ENCODE measurements at regions not wholly inside any gene's neighbourhood (a gene's known extent, or its start where the extent isn't known, plus 50 kb on each side); places are given as distances from the start of the nearest gene placed in this dataset.

DNA sequence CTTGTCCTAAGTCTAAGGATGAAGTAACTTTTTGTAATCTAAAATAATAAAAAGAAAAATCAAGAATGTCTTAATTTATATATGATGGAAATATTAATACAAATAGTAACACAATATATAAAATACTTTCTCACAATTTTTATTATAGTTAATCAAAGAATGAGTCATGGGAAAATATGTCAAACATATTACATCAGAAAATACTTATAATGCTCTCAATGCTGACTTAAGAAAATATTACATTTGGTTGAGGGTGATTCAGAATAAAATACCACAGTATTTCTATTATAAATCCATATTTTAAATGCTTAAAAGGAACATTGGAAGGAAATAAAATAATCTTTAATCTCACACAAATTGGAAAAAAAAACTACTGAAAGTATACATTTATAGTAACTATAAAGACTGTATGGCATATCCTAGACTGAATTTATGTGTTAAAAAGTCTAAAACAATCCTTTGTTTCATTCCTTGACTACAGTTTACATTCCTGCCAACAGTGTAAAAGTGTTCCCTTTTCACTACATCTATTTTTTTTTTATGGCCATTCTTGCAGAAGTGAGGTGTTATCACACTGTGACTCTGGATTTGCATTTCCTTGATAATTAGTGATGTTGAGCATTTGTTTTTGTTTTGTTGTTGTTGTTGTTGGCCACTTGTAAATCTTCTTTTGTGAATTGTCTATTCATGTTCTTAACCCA is 1573.5 kb upstream of the ACVR2A start:
- Histone ChIP-seq H3K27me3 (ENCODE audit: insufficient read depth, low read length) (no peaks in the 10 kb centered on the region), H3K4me3 (ENCODE audit: low read length) (no peak overlapping the region), H3K4me1 (ENCODE audit: insufficient read depth, low read length) (no peaks in the 10 kb centered on the region), H3K9me3 (ENCODE audit: low read depth, low read length) (no peaks in the 10 kb centered on the region)

GRCh38 chr2:146270618-146271017 is 1574.2 kb upstream of the ACVR2A start:
- H3K9me3 ChIP-seq (ENCODE audit: low read depth, low read length) = no peaks in the 10 kb centered on the region
- H3K27me3 ChIP-seq (ENCODE audit: insufficient read depth, low read length) = no peaks in the 10 kb centered on the region
- H3K4me1 ChIP-seq (ENCODE audit: insufficient read depth, low read length) = no peaks in the 10 kb centered on the region
- H3K4me3 ChIP-seq (ENCODE audit: low read length) = no peak overlapping the region

GRCh38 chr2:146267093-146267492 is 1577.7 kb upstream of the ACVR2A start:
- no peak overlapping the region for H3K4me3 ChIP-seq (ENCODE audit: low read length)
- no peaks in the 10 kb centered on the region for H3K4me1 ChIP-seq (ENCODE audit: insufficient read depth, low read length)
- no peaks in the 10 kb centered on the region for H3K27me3 ChIP-seq (ENCODE audit: insufficient read depth, low read length)
- H3K9me3 ChIP-seq (ENCODE audit: low read depth, low read length) = no peaks in the 10 kb centered on the region

GRCh38 chr2:146265656-146266055 is 1579.2 kb upstream of the ACVR2A start:
- Histone ChIP-seq H3K27me3 (ENCODE audit: insufficient read depth, low read length) (no peaks in the 10 kb centered on the region), H3K9me3 (ENCODE audit: low read depth, low read length) (no peaks in the 10 kb centered on the region), H3K4me3 (ENCODE audit: low read length) (no peak overlapping the region), H3K4me1 (ENCODE audit: insufficient read depth, low read length) (no peaks in the 10 kb centered on the region)

- Histone ChIP-seq H3K4me3 (ENCODE audit: low read length) (no peak overlapping the region), H3K27me3 (ENCODE audit: insufficient read depth, low read length) (no peaks in the 10 kb centered on the region), H3K9me3 (ENCODE audit: low read depth, low read length) (no peaks in the 10 kb centered on the region), H3K4me1 (ENCODE audit: insufficient read depth, low read length) (no peaks in the 10 kb centered on the region)
Observed at GRCh38 chr2:146262606-146263005, 1582.2 kb upstream of the ACVR2A start.

DNA sequence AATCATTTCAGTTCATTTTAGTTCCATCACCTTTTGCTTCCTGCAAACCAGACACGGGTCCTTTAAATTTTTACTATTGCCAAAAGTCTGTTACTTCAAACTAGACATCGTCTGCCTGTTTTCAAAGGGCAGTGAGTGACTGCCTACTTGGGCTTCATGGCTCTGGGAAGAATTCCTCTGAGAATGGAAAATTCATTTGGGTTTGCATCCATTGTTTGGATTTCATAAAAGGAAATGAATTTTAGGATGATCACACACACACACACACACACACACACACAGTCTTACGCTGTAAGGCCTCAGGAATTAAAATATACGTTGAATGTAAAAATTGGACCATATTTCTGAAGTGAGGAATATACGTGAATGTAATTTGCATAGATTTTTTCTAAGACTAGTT is 1584.3 kb upstream of the ACVR2A start:
- Histone ChIP-seq H3K4me3 (ENCODE audit: low read length) (no peak overlapping the region), H3K9me3 (ENCODE audit: low read depth, low read length) (no peaks in the 10 kb centered on the region), H3K27me3 (ENCODE audit: insufficient read depth, low read length) (no peaks in the 10 kb centered on the region), H3K4me1 (ENCODE audit: insufficient read depth, low read length) (no peaks in the 10 kb centered on the region)

DNA sequence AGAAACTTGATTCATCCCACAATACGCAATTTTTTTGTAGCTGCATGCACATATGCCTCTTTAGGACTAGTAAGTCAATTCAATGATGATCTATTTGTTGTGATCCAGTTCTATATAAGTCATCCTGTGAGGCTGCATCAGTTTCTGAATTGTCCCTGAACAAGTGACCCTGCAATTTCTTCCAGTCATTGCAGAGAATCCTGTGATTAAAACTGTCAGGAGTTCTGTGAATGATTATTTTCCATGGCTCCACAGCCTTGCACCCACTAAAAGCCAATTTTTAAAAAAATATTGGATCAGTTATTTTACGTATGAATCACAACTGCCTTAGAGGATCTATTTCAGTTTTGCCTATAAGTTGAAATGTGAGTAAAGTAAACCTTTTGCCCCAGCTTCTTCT is 1585.0 kb upstream of the ACVR2A start:
- H3K9me3 ChIP-seq (ENCODE audit: low read depth, low read length) = no peaks in the 10 kb centered on the region
- no peaks in the 10 kb centered on the region for H3K27me3 ChIP-seq (ENCODE audit: insufficient read depth, low read length)
- no peak overlapping the region for H3K4me3 ChIP-seq (ENCODE audit: low read length)
- H3K4me1 ChIP-seq (ENCODE audit: insufficient read depth, low read length) = no peaks in the 10 kb centered on the region

DNA sequence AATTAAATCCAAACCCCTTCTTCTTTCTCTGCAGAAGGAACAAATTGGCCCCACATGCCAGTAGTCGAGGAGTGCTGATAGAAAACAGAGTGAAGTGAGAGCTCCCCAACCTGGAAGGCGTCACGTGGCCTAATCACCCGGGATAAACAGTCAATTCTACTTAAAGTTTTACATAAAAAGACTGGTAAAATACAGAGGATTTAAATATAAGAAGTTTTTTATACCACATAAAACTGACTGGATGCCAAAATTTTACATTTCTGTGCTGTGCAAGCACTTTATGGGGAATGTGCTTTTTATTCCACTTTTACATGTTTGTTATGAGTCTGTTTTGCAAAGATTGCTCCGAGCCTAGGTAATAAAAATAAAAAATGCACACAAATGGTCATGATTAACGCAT is 1586.8 kb upstream of the ACVR2A start:
- Histone ChIP-seq H3K9me3 (ENCODE audit: low read depth, low read length) (no peaks in the 10 kb centered on the region), H3K4me1 (ENCODE audit: insufficient read depth, low read length) (no peaks in the 10 kb centered on the region), H3K4me3 (ENCODE audit: low read length) (no peak overlapping the region), H3K27me3 (ENCODE audit: insufficient read depth, low read length) (no peaks in the 10 kb centered on the region)

DNA sequence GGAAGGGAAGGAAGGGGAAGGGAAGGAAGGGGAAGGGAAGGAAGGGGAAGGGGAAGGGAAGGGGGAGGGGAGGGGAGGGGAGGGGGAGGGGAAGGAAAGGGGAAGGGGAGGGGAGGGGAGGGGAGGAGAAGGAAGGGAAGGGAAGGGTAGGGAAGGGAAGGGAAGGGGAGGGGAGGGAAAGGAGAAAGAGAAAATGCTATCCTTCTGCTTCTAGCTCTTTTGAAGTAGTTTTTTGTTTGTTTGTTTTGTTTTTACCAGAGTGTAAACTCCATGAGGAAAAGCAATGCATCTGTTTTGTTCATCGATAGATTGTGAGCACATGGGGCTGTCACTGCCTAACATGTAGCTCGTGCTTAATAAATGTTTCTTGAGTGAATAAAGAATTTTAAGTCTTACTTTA is 1592.7 kb upstream of the ACVR2A start:
- Histone ChIP-seq H3K9me3 (ENCODE audit: low read depth, low read length) (no peaks in the 10 kb centered on the region), H3K4me3 (ENCODE audit: low read length) (no peak overlapping the region), H3K27me3 (ENCODE audit: insufficient read depth, low read length) (no peaks in the 10 kb centered on the region), H3K4me1 (ENCODE audit: insufficient read depth, low read length) (no peaks in the 10 kb centered on the region)

DNA sequence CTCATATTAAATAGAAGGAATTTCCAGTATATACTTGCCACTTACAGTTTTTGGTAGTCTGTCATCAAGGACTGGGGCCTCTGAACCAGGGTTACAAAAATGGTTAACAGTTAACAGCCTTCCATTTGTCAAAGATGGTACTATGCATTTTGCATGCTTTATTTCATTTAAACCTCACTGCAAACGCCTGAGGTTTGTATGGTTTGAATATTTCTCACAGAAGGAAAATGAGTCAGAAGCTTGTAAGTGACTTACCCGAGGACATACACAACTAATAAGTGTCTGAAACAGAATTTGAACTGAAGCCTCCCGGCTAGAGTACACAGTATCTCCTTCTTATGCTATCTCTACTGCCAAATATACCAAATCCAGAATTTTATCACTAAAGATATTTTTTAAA is 1593.5 kb upstream of the ACVR2A start:
- Histone ChIP-seq H3K9me3 (ENCODE audit: low read depth, low read length) (no peaks in the 10 kb centered on the region), H3K27me3 (ENCODE audit: insufficient read depth, low read length) (no peaks in the 10 kb centered on the region), H3K4me3 (ENCODE audit: low read length) (no peak overlapping the region), H3K4me1 (ENCODE audit: insufficient read depth, low read length) (no peaks in the 10 kb centered on the region)

- Histone ChIP-seq H3K4me1 (ENCODE audit: insufficient read depth, low read length) (no peaks in the 10 kb centered on the region), H3K4me3 (ENCODE audit: low read length) (no peak overlapping the region), H3K27me3 (ENCODE audit: insufficient read depth, low read length) (no peaks in the 10 kb centered on the region), H3K9me3 (ENCODE audit: low read depth, low read length) (no peaks in the 10 kb centered on the region)
Observed at GRCh38 chr2:146246736-146247523, 1597.9 kb upstream of the ACVR2A start.

DNA sequence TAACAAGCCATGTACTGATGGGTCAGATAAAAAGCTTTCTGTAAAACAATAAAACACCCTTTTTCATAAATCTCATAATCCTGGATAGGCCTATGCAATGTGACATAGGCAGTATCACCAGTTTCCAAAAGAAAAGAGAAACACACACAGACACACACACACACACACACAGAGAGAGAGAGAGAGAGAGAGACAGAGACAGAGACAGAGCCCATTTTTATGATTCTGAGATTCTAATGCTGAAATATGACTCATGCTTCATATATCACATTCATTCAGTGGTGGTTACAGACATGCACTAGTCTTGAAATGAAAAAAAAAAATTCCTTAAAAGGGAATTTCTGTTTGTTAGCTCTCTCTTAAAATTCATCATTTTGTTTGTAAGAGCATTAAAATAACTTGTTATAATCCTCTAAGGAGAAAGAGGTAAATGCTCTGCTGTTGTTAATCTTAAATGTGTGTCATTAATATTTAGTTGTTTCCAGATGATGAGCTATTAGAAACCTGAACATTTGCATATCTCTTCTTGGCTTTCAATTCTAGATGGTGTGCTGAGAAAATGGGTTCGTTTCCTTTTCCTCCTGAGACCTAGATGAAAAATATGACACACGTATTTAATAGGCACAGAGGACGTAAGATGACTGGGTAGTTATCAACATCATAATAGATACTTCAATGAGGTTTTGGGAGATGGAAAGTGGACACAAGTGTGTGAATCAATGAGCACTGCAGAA is 1598.7 kb upstream of the ACVR2A start:
- no peak overlapping the region for H3K4me3 ChIP-seq (ENCODE audit: low read length)
- no peaks in the 10 kb centered on the region for H3K27me3 ChIP-seq (ENCODE audit: insufficient read depth, low read length)
- H3K9me3 ChIP-seq (ENCODE audit: low read depth, low read length) = no peaks in the 10 kb centered on the region
- H3K4me1 ChIP-seq (ENCODE audit: insufficient read depth, low read length) = no peaks in the 10 kb centered on the region

- Histone ChIP-seq H3K27me3 (ENCODE audit: insufficient read depth, low read length) (no peaks in the 10 kb centered on the region), H3K9me3 (ENCODE audit: low read depth, low read length) (no peaks in the 10 kb centered on the region), H3K4me1 (ENCODE audit: insufficient read depth, low read length) (no peaks in the 10 kb centered on the region), H3K4me3 (ENCODE audit: low read length) (no peak overlapping the region)
Observed at GRCh38 chr2:146244830-146245229, 1600.0 kb upstream of the ACVR2A start.

DNA sequence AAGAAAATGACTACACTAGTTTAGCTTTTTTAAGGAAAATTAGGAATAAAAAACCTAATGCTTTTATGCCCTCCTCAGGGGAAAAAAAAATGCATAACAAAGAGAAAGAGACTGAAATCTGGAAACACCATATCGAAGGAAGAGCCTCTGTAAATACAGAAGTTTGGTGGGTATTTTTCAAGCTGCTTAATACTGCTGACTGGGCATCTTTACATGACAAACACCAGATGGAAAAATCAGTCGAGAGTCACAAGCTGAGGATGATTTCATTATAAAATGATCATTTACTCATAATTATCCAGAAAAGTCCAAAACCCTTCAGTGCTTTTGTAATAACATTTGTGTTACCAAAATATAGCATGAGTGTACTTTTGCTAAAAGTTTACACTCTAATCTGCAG is 1600.7 kb upstream of the ACVR2A start:
- Histone ChIP-seq H3K4me1 (ENCODE audit: insufficient read depth, low read length) (no peaks in the 10 kb centered on the region), H3K9me3 (ENCODE audit: low read depth, low read length) (no peaks in the 10 kb centered on the region), H3K27me3 (ENCODE audit: insufficient read depth, low read length) (no peaks in the 10 kb centered on the region), H3K4me3 (ENCODE audit: low read length) (no peak overlapping the region)

DNA sequence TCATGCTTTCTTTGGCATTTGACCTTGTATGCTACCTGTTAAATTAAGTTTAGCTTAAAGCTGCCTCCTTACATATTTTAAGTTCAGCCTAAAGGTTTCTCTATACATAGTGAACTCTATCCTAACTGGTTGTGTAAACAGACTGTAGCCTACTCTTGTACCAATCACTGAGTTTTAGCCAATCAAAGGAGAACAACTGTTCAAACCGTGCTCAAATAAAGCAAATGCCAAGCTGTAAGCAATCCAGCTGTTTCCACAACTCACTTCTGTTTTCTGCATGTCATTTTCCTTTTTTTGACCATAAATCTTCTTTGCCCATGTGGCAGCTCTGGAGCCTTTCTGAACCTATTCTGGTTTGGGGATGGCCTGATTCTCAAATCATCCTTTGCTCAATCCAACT is 1603.8 kb upstream of the ACVR2A start:
- no peaks in the 10 kb centered on the region for H3K4me1 ChIP-seq (ENCODE audit: insufficient read depth, low read length)
- no peaks in the 10 kb centered on the region for H3K9me3 ChIP-seq (ENCODE audit: low read depth, low read length)
- no peak overlapping the region for H3K4me3 ChIP-seq (ENCODE audit: low read length)
- no peaks in the 10 kb centered on the region for H3K27me3 ChIP-seq (ENCODE audit: insufficient read depth, low read length)

Data from mononuclear cell (primary cell).